Activated T-cell treated with anti-CD3 and anti-CD28 coated beads, Interleukin-2, amount 50 U/mL, for 1 hour (primary cell): ENCODE measurements at regions not wholly inside any gene's neighbourhood (a gene's known extent, or its start where the extent isn't known, plus 50 kb on each side); places are given as distances from the start of the nearest gene placed in this dataset.

ENCODE experiments used
- DNase-seq: peaks from one replicate; pipeline ENCODE4 v3.0.0-alpha.2; 2020

- no peak for DNase-seq
Measured at GRCh38 chr7:155203059-155203881, 94.4 kb upstream of the INSIG1 start.

GRCh38 chr7:155203882-155204691, 93.6 kb upstream of the INSIG1 start:
- DNase-seq, result no peak

GRCh38 chr7:155204744-155205367, 92.8 kb upstream of the INSIG1 start:
- DNase-seq, result no peak

GRCh38 chr7:155205368-155206317, 92.0 kb upstream of the INSIG1 start:
- peak; percentile 77 for DNase-seq

GRCh38 chr7:155206318-155207020, 91.2 kb upstream of the INSIG1 start:
- peak; percentile 43 for DNase-seq

- no peak for DNase-seq
Measured at GRCh38 chr7:155207326-155208002, 90.2 kb upstream of the INSIG1 start.

- DNase-seq, result no peak
Measured at GRCh38 chr7:155208681-155209477, 88.8 kb upstream of the INSIG1 start.

GRCh38 chr7:155209478-155210319, 88.0 kb upstream of the INSIG1 start:
- DNase-seq, result no peak

- no peak for DNase-seq
Measured at GRCh38 chr7:155210356-155210755, 87.3 kb upstream of the INSIG1 start.

GRCh38 chr7:155211173-155211572, 86.5 kb upstream of the INSIG1 start:
- no peak for DNase-seq

GRCh38 chr7:155211761-155212160, 85.9 kb upstream of the INSIG1 start:
- DNase-seq, result no peak

- DNase-seq, result no peak
Measured at GRCh38 chr7:155212301-155213015, 85.2 kb upstream of the INSIG1 start.

GRCh38 chr7:155213385-155213784, 84.3 kb upstream of the INSIG1 start:
- DNase-seq, result no peak

GRCh38 chr7:155213955-155214740, 83.5 kb upstream of the INSIG1 start:
- no peak for DNase-seq

GRCh38 chr7:155215576-155216325, 81.9 kb upstream of the INSIG1 start:
- no peak for DNase-seq

- DNase-seq, result no peak
Measured at GRCh38 chr7:155216475-155217272, 81.0 kb upstream of the INSIG1 start.
